ENCODE measurements at regions not wholly inside any gene's neighbourhood (a gene's known extent, or its start where the extent isn't known, plus 50 kb on each side); places are given as distances from the start of the nearest gene placed in this dataset.

DNA sequence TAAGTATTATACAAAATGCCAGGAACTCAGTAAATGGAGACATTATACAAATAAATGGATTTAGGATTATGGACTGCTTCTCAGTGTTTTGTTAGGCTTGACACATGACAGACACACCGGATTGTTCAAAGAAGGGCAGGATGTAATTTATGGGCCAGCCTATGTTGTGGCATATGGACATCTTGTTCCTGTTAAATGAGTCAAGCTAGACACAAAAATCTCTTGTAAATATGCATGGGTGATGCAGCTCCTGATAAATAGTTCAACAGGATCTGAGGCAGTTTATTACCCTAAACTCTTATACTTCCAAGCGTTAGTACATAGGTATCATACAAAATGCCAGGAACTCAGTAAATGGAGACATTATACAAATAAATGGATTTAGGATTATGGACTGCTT lies 502.3 kb downstream of the TBC1D4 start:
- no peak for ATAC-seq
- Histone ChIP-seq H3K9me3 (ENCODE audit: low read length) (no peaks in the 10 kb centered on the region), H3K4me3 (replicated peaks in 1 of 3; ENCODE audit: insufficient read depth in 1 of 3, low read depth in 2 of 3, low read length in 3 of 3) (no peak overlapping the region), H4K20me1 (ENCODE audit: insufficient read depth, low read length) (no peaks in the 10 kb centered on the region), H3K4me1 (ENCODE audit: insufficient read depth, low read length) (no peaks in the 10 kb centered on the region), H2AFZ (ENCODE audit: low read length) (no peak overlapping the region), H3K27ac (ENCODE audit: extremely low read length, insufficient read depth, low read length) (no peak overlapping the region), H3K4me2 (ENCODE audit: low read depth, low read length) (no peak overlapping the region), H3K9ac (ENCODE audit: insufficient read depth, low read depth, low read length) (no peak overlapping the region), H3K27me3 (ENCODE audit: control insufficient read depth in 1 of 2, insufficient read depth in 2 of 2, low read length in 2 of 2) (no peaks in the 10 kb centered on the region), H3K79me2 (ENCODE audit: insufficient read depth, low read length) (no peaks in the 10 kb centered on the region), H3K36me3 (replicated peaks in 1 of 2; ENCODE audit: control insufficient read depth in 1 of 2, insufficient read depth in 2 of 2, low read length in 2 of 2) (no peaks in the 10 kb centered on the region)
- WGBS (ENCODE audit: low lambda C conversion rate): 57% methylated on average over 2 of the region's 2 CpGs
- no TSS peak for BruUV-seq (replicated peaks)
- DNase-seq (ENCODE audit: low spot score): no peak
- in situ Hi-C loops (cut with HindIII; ENCODE audit: extremely low pct_ligation_motif_present, low pct_unique_long_range_greater_than_20kb) (no loop called here), intact Hi-C loops (cut with micrococcal nuclease; ENCODE audit: unreplicated experiment) (no loop called here)
- CTCF ChIA-PET (ENCODE audit: low intra/inter-chr PET ratio, low total read pairs): no interaction called here
- POLR2A ChIA-PET: no interaction called here
- FAIRE-seq: no peak
- TF ChIP-seq ZBTB20 (CRISPR knock-in tag; IDR thresholded peaks at IDR 0.05; ENCODE audit: borderline replicate concordance, low read depth) (no peak), CBX1 (IDR thresholded peaks at IDR 0.05; ENCODE audit: low read depth) (no peak), RXRB (CRISPR knock-in tag; IDR thresholded peaks at IDR 0.05; ENCODE audit: borderline replicate concordance) (no peak), KLF11 (CRISPR knock-in tag; IDR thresholded peaks at IDR 0.05) (no peak), SIN3B (IDR thresholded peaks at IDR 0.05; ENCODE audit: low read length) (no peak), ZNF605 (CRISPR knock-in tag; IDR thresholded peaks at IDR 0.05) (no peak), ATAD3A (CRISPR knock-in tag; IDR thresholded peaks at IDR 0.05) (no peak), PHB2 (IDR thresholded peaks at IDR 0.05; ENCODE audit: partially characterized antibody) (no peak), SMAD1 (CRISPR knock-in tag; IDR thresholded peaks at IDR 0.05; ENCODE audit: borderline replicate concordance, low read depth) (no peak)
- TF ChIP-seq, protein P1, sequence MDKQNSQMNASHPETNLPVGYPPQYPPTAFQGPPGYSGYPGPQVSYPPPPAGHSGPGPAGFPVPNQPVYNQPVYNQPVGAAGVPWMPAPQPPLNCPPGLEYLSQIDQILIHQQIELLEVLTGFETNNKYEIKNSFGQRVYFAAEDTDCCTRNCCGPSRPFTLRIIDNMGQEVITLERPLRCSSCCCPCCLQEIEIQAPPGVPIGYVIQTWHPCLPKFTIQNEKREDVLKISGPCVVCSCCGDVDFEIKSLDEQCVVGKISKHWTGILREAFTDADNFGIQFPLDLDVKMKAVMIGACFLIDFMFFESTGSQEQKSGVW (CRISPR knock-in tag; IDR thresholded peaks at IDR 0.05; ENCODE audit: borderline replicate concordance): no peak
- TF ChIP-seq, protein P2, sequence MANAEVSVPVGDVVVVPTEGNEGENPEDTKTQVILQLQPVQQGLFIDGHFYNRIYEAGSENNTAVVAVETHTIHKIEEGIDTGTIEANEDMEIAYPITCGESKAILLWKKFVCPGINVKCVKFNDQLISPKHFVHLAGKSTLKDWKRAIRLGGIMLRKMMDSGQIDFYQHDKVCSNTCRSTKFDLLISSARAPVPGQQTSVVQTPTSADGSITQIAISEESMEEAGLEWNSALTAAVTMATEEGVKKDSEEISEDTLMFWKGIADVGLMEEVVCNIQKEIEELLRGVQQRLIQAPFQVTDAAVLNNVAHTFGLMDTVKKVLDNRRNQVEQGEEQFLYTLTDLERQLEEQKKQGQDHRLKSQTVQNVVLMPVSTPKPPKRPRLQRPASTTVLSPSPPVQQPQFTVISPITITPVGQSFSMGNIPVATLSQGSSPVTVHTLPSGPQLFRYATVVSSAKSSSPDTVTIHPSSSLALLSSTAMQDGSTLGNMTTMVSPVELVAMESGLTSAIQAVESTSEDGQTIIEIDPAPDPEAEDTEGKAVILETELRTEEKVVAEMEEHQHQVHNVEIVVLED (CRISPR knock-in tag; IDR thresholded peaks at IDR 0.05; ENCODE audit: borderline replicate concordance): no peak
- TF ChIP-seq, protein P3, sequence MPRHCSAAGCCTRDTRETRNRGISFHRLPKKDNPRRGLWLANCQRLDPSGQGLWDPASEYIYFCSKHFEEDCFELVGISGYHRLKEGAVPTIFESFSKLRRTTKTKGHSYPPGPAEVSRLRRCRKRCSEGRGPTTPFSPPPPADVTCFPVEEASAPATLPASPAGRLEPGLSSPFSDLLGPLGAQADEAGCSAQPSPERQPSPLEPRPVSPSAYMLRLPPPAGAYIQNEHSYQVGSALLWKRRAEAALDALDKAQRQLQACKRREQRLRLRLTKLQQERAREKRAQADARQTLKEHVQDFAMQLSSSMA (CRISPR knock-in tag; IDR thresholded peaks at IDR 0.05): no peak
- TF ChIP-seq, protein P4, sequence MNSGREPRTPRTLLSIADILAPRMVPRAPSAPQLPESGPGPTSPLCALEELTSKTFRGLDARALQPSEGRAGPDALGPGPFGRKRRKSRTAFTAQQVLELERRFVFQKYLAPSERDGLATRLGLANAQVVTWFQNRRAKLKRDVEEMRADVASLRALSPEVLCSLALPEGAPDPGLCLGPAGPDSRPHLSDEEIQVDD (CRISPR knock-in tag; IDR thresholded peaks at IDR 0.05; ENCODE audit: borderline replicate concordance): no peak
